ENCODE measurements at regions not wholly inside any gene's neighbourhood (a gene's known extent, or its start where the extent isn't known, plus 50 kb on each side); places are given as distances from the start of the nearest gene placed in this dataset.

DNA sequence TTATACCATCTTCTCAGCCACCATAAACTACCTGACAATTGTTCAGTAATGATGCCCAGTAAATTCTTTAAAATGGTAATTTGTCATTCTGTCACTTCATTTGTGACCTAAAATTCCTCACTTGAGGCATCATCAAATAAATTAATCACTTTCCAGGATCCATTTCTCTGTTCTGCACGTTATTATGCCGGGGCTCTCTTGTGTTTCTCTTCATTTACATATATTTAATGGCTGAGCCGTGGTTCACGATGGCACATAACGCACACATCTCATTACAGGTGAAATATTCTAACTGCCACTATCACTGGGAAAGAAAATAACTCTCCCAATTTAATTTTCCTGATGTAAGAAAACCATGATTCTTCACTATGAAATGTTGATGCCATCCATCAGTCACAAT lies 529.6 kb downstream of the NR4A2 start:
- TF ChIP-seq ZSCAN20 (CRISPR knock-in tag; IDR thresholded peaks at IDR 0.05): no peak
- TF ChIP-seq, protein P1, sequence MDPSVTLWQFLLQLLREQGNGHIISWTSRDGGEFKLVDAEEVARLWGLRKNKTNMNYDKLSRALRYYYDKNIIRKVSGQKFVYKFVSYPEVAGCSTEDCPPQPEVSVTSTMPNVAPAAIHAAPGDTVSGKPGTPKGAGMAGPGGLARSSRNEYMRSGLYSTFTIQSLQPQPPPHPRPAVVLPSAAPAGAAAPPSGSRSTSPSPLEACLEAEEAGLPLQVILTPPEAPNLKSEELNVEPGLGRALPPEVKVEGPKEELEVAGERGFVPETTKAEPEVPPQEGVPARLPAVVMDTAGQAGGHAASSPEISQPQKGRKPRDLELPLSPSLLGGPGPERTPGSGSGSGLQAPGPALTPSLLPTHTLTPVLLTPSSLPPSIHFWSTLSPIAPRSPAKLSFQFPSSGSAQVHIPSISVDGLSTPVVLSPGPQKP (IDR thresholded peaks at IDR 0.05; ENCODE audit: low read depth, low read length): no peak
- no peak for TF ChIP-seq ZC3H11A (IDR thresholded peaks at IDR 0.05)
- H3K4me3 ChIP-seq: no peak overlapping the region
- 8% methylated on average over 5 of the region's 5 CpGs for WGBS (ENCODE audit: missing lambda C conversion rate)
- POLR2A ChIA-PET: no interaction called here
- DNase-seq (ENCODE audit: low read depth in 1 of 2, low spot score in 1 of 2): no peak
- H3K27ac ChIP-seq: no peak overlapping the region
- no peak overlapping the region for H3K4me2 ChIP-seq
- no peak for FAIRE-seq
- CTCF ChIA-PET: no interaction called here
- H3K9me3 ChIP-seq: no peaks in the 10 kb centered on the region
- H3K4me1 ChIP-seq: no peaks in the 10 kb centered on the region
- ATAC-seq: no peak

DNA sequence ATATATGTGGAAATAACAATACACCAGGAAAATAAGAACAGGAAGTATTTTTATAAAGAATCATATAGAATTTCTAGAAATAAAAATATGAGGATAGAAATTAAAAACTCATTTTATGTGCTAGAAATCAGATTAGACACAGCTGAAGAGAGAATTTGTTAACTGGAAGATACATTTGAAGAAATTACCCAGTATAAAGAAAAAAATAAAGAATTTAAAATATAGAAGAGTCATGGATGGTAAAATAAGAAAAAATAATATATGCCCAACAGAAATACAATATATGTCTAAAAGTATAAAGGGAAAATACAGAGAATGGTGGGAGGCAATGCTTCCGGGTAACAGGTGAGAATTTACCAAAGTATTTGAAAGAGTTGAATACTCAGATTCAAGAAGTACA lies 539.9 kb downstream of the NR4A2 start:
- H3K4me3 ChIP-seq: no peak overlapping the region
- peaks cover 14% of the 10 kb centered on the region; the same call in 1 of the 3 replicates for H3K9me3 ChIP-seq
- 32% methylated on average over 1 of the region's 1 CpG for WGBS (ENCODE audit: missing lambda C conversion rate)
- ChIA-PET CTCF (no interaction called here), POLR2A (no interaction called here)
- H3K4me1 ChIP-seq: no peaks in the 10 kb centered on the region
- H3K27ac ChIP-seq: no peak overlapping the region
- DNase-seq (ENCODE audit: low read depth in 1 of 2, low spot score in 1 of 2) (no peak), ATAC-seq (no peak), FAIRE-seq (no peak)
- no peak overlapping the region for H3K4me2 ChIP-seq
- no peak for TF ChIP-seq SMC3 (IDR thresholded peaks at IDR 0.05)
- TF ChIP-seq FOXS1 (CRISPR knock-in tag; IDR thresholded peaks at IDR 0.05): no peak
- TF ChIP-seq ZNF302 (CRISPR knock-in tag; IDR thresholded peaks at IDR 0.05): no peak
- TF ChIP-seq MAFK (IDR thresholded peaks at IDR 0.05; ENCODE audit: partially characterized antibody): no peak
- no peak for TF ChIP-seq KDM1A (IDR thresholded peaks at IDR 0.05; ENCODE audit: low read depth)
- TF ChIP-seq, protein P2, sequence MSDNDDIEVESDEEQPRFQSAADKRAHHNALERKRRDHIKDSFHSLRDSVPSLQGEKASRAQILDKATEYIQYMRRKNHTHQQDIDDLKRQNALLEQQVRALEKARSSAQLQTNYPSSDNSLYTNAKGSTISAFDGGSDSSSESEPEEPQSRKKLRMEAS (IDR thresholded peaks at IDR 0.05): no peak

DNA sequence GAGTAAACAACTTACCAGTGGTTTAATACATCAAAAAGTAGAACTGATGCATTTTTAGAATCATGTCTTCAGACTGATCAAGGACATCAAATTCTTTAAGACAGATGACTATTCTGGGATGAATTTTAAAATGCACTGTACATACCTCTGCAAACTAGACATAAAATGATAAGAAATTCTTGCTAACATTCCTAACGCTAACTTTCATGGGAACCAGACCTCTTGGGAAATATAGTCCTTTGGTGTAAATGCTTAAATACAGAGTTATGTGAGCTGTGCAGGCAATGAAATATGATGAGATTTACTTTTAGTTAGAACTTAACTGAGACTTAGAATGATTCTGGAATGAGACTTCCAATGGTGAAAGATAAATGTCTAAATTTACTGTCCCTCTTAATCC lies 562.0 kb downstream of the NR4A2 start:
- H3K9me3 ChIP-seq: no peaks in the 10 kb centered on the region
- FAIRE-seq: no peak
- H3K4me2 ChIP-seq: no peak overlapping the region
- ChIA-PET CTCF (no interaction called here), POLR2A (no interaction called here)
- H3K27ac ChIP-seq: no peak overlapping the region
- H3K4me3 ChIP-seq: no peak overlapping the region
- no peak for ATAC-seq
- no peaks in the 10 kb centered on the region for H3K4me1 ChIP-seq
- TF ChIP-seq EHF (CRISPR knock-in tag; IDR thresholded peaks at IDR 0.05) (no peak), JUN (IDR thresholded peaks at IDR 0.05) (no peak), ZFP36 (IDR thresholded peaks at IDR 0.05; ENCODE audit: borderline replicate concordance, partially characterized antibody) (no peak), HOXB13 (CRISPR knock-in tag; IDR thresholded peaks at IDR 0.05; ENCODE audit: low read depth) (no peak), CHD4 (IDR thresholded peaks at IDR 0.05; ENCODE audit: borderline replicate concordance) (no peak), PHF8 (IDR thresholded peaks at IDR 0.05; ENCODE audit: borderline replicate concordance, low read depth) (no peak)
- DNase-seq (ENCODE audit: low read depth in 1 of 2, low spot score in 1 of 2): no peak
- 54% methylated on average over 1 of the region's 1 CpG for WGBS (ENCODE audit: missing lambda C conversion rate)

DNA sequence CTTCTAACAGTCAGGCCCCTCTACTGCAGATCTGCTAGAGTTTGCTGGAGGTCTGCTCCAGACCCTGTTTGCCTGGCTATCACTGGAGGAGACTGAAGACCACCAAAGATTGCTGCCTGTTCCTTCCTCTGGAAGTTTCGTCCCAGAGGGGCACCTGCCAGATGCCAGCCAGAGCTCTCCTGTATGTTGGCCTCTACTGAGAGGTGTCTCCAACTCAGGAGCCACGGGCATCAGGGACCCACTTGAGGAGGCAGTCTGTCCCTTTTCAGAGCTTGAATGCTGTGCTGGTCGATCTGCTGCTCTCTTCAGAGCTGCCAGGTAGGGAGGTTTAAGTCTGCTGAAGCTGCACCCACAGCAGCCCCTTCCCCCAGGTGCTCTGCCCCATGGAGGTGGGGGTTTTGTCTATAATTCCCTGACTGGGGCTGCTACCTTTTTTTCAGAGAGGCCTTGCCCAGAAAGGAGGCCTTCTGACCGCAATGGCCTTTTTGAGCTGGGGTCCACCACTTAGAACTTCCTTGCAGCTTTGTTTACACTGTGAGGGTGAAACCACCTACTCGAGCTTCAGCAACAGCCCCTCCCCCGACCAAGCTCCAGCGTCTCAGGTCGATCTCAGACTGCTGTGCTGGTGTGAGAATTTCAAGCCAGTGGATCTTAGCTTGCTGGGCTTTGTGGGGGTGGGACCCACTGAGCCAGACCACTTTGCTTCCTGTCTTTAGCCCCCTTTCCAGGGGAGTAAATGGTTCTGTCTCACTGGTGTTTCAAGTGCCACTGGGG lies 566.0 kb downstream of the NR4A2 start:
- ATAC-seq (no peak), FAIRE-seq (no peak), DNase-seq (ENCODE audit: low read depth in 1 of 2, low spot score in 1 of 2) (no peak)
- Histone ChIP-seq H3K4me2 (no peak overlapping the region), H3K9me3 (no peaks in the 10 kb centered on the region), H3K27ac (no peak overlapping the region), H3K4me3 (no peak overlapping the region), H3K4me1 (no peaks in the 10 kb centered on the region)
- CTCF ChIA-PET: interaction anchor here (0.8 kb wide), 1 partner anchor 569 kb away, joined by 3 read pairs; no protein-coding TSS in a partner anchor
- TF ChIP-seq EP300 (IDR thresholded peaks at IDR 0.05): no peak
- 14% methylated on average over 5 of the region's 8 CpGs for WGBS (ENCODE audit: missing lambda C conversion rate)
- POLR2A ChIA-PET: no interaction called here

DNA sequence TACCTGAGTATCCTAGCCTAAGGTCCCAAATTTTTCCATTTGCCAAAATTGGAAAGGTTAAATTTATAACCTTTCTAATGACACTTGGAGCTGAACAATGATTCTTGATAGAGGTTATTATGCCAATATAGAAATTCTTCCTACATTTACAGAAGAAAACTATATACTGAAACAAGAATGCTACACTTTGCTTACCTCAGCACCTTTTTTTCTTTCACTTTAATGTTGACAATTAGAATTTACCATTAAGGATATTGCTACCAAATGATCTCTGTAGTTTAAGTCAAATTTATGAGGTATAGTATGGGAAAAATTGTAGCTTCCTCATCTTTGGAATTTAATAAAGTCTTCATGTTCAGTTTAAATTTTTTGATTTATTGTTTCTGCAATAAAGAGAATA lies 577.0 kb downstream of the NR4A2 start:
- Histone ChIP-seq H3K9me3 (no peaks in the 10 kb centered on the region), H3K4me2 (no peak overlapping the region), H3K4me1 (no peaks in the 10 kb centered on the region), H3K27ac (no peak overlapping the region), H3K4me3 (no peak overlapping the region)
- DNase-seq (ENCODE audit: low read depth in 1 of 2, low spot score in 1 of 2) (no peak), FAIRE-seq (no peak), ATAC-seq (no peak)
- TF ChIP-seq NPAS2 (CRISPR knock-in tag; IDR thresholded peaks at IDR 0.05; ENCODE audit: borderline replicate concordance) (no peak), MAFK (IDR thresholded peaks at IDR 0.05; ENCODE audit: partially characterized antibody) (peak; percentile 61), SMC3 (IDR thresholded peaks at IDR 0.05) (no peak), JUNB (IDR thresholded peaks at IDR 0.05) (no peak), PHF8 (IDR thresholded peaks at IDR 0.05; ENCODE audit: borderline replicate concordance, low read depth) (no peak), ZSCAN20 (CRISPR knock-in tag; IDR thresholded peaks at IDR 0.05) (no peak)
- TF ChIP-seq, protein P3, sequence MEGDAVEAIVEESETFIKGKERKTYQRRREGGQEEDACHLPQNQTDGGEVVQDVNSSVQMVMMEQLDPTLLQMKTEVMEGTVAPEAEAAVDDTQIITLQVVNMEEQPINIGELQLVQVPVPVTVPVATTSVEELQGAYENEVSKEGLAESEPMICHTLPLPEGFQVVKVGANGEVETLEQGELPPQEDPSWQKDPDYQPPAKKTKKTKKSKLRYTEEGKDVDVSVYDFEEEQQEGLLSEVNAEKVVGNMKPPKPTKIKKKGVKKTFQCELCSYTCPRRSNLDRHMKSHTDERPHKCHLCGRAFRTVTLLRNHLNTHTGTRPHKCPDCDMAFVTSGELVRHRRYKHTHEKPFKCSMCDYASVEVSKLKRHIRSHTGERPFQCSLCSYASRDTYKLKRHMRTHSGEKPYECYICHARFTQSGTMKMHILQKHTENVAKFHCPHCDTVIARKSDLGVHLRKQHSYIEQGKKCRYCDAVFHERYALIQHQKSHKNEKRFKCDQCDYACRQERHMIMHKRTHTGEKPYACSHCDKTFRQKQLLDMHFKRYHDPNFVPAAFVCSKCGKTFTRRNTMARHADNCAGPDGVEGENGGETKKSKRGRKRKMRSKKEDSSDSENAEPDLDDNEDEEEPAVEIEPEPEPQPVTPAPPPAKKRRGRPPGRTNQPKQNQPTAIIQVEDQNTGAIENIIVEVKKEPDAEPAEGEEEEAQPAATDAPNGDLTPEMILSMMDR (IDR thresholded peaks at IDR 0.05): no peak
- ChIA-PET POLR2A (no interaction called here), CTCF (no interaction called here)

All from A549 (cell line).